ENCODE measurements at regions not wholly inside any gene's neighbourhood (a gene's known extent, or its start where the extent isn't known, plus 50 kb on each side); places are given as distances from the start of the nearest gene placed in this dataset.

DNA sequence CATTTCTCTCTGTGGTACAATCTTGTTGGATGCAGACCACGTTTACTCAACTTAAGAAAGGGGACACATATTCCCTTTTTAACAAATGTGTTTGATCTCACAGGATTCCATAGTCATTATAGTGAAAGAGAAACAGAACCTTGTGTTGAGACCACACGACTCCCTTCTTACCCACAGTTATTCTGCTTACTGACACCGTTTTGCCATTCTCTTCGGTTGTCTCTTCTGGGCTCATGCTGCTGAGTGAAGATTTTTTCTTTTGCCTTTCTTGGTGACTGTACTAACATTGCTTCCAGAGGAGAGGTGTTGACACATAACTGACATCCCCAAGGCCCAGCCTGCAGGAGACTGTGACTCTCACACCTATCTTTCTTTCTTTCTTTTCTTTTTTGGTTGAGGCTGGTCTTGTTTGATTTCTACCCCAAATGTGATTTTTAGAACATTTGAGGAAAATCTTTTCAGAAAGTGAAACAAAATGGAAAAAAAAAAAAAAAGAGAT, 61.2 kb upstream of the OTOGL start:
- Histone ChIP-seq H3K9ac (ENCODE audit: low read length) (no peak overlapping the region), H3K4me3 (replicated peaks in 1 of 2; ENCODE audit: low read depth in 1 of 2, low read length in 2 of 2) (no peak overlapping the region), H3K27me3 (ENCODE audit: insufficient read depth, low read length) (no peaks in the 10 kb centered on the region), H3K9me3 (ENCODE audit: control insufficient read depth in 1 of 2, insufficient read depth in 1 of 2, low read depth in 1 of 2, low read length in 2 of 2) (no peaks in the 10 kb centered on the region), H3K4me1 (ENCODE audit: control insufficient read depth in 1 of 2, insufficient read depth in 2 of 2, low read length in 2 of 2) (peaks cover 0 to 6% of the 10 kb centered on the region in 2 experiments; a peak in 1 of 4 replicates), H3K9me2 (ENCODE audit: insufficient read depth) (no peaks in the 10 kb centered on the region), H3K36me3 (ENCODE audit: control insufficient read depth in 1 of 2, insufficient read depth in 2 of 2, low read length in 2 of 2) (no peaks in the 10 kb centered on the region), H4K20me1 (ENCODE audit: insufficient read depth) (no peaks in the 10 kb centered on the region), H3K4me2 (ENCODE audit: low read length) (no peak overlapping the region), H3K27ac (ENCODE audit: low read depth, low read length) (no peak overlapping the region), H3K79me2 (ENCODE audit: insufficient read depth, low read length) (no peaks in the 10 kb centered on the region), H2AFZ (ENCODE audit: low read depth, low read length, poor library complexity, severe bottlenecking) (peak overlapping the region; percentile 37)
- RAD21 ChIA-PET (ENCODE audit: low non-redundant PET in 1 of 2, low total read pairs in 2 of 2, uncharacterized antibody in 2 of 2, unreplicated experiment in 2 of 2): no interaction called here
- POLR2A ChIA-PET: no interaction called here
- CTCF ChIA-PET: no interaction called here
- BruUV-seq (replicated peaks): no TSS peak
- intact Hi-C loops (cut with micrococcal nuclease): no loop called here
- ATAC-seq: no peak
- no peak for TF ChIP-seq CEBPB (IDR thresholded peaks at IDR 0.05; ENCODE audit: low read depth)
- no peak for TF ChIP-seq YY1 (IDR thresholded peaks at IDR 0.05; ENCODE audit: extremely low read depth, insufficient replicate concordance, low read depth, low read length)
- TF ChIP-seq, protein P1, sequence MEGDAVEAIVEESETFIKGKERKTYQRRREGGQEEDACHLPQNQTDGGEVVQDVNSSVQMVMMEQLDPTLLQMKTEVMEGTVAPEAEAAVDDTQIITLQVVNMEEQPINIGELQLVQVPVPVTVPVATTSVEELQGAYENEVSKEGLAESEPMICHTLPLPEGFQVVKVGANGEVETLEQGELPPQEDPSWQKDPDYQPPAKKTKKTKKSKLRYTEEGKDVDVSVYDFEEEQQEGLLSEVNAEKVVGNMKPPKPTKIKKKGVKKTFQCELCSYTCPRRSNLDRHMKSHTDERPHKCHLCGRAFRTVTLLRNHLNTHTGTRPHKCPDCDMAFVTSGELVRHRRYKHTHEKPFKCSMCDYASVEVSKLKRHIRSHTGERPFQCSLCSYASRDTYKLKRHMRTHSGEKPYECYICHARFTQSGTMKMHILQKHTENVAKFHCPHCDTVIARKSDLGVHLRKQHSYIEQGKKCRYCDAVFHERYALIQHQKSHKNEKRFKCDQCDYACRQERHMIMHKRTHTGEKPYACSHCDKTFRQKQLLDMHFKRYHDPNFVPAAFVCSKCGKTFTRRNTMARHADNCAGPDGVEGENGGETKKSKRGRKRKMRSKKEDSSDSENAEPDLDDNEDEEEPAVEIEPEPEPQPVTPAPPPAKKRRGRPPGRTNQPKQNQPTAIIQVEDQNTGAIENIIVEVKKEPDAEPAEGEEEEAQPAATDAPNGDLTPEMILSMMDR (IDR thresholded peaks at IDR 0.05 in 2 of 3, conservative IDR thresholded peaks at IDR 0.05 in 1 of 3; ENCODE audit: borderline replicate concordance in 1 of 3, insufficient read depth in 1 of 3, low read depth in 2 of 3, low read length in 2 of 3): no peak
- no peak for TF ChIP-seq JUND (IDR thresholded peaks at IDR 0.05)
- TF ChIP-seq, protein P2, sequence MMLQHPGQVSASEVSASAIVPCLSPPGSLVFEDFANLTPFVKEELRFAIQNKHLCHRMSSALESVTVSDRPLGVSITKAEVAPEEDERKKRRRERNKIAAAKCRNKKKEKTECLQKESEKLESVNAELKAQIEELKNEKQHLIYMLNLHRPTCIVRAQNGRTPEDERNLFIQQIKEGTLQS (IDR thresholded peaks at IDR 0.05): no peak
- no peak for TF ChIP-seq EZH2 (IDR thresholded peaks at IDR 0.05)
- no peak for TF ChIP-seq CBX3 (IDR thresholded peaks at IDR 0.05; ENCODE audit: low read depth)
- TF ChIP-seq RAD21 (IDR thresholded peaks at IDR 0.05; ENCODE audit: low read depth): no peak
- no peak for DNase-seq (ENCODE audit: low read depth, low spot score)

DNA sequence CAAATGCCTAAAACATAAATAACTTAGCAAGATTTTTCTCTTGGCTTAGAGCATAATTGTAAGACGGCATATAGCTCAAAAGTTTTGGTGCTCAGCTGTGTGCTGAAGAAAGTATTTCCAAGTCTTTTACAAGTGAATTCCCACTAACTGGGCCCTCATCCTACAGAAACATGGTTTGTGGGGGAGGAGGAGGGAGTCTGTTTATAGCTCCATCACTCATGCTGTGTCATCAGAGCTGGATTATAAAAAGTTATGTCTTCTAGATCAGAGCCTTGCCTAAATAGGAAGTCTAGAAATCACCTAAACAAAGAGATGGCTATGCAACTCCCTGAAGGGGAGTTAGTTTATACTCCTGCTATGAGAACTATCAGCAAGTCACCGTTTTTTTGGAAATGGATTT, 65.9 kb upstream of the OTOGL start:
- Histone ChIP-seq H3K27ac (ENCODE audit: low read depth, low read length) (no peak overlapping the region), H3K27me3 (ENCODE audit: insufficient read depth, low read length) (no peaks in the 10 kb centered on the region), H3K4me2 (ENCODE audit: low read length) (no peak overlapping the region), H2AFZ (ENCODE audit: low read depth, low read length, poor library complexity, severe bottlenecking) (no peak overlapping the region), H3K36me3 (ENCODE audit: control insufficient read depth in 1 of 2, insufficient read depth in 2 of 2, low read length in 2 of 2) (no peaks in the 10 kb centered on the region), H3K79me2 (ENCODE audit: insufficient read depth, low read length) (no peaks in the 10 kb centered on the region), H3K9me2 (ENCODE audit: insufficient read depth) (no peaks in the 10 kb centered on the region), H3K9me3 (ENCODE audit: control insufficient read depth in 1 of 2, insufficient read depth in 1 of 2, low read depth in 1 of 2, low read length in 2 of 2) (no peaks in the 10 kb centered on the region), H3K4me1 (ENCODE audit: control insufficient read depth in 1 of 2, insufficient read depth in 2 of 2, low read length in 2 of 2) (no peaks in the 10 kb centered on the region; a peak in 1 of 4 replicates), H3K9ac (ENCODE audit: low read length) (no peak overlapping the region), H4K20me1 (ENCODE audit: insufficient read depth) (no peaks in the 10 kb centered on the region), H3K4me3 (replicated peaks in 1 of 2; ENCODE audit: low read depth in 1 of 2, low read length in 2 of 2) (no peak overlapping the region)
- ATAC-seq (no peak), DNase-seq (ENCODE audit: low read depth, low spot score) (no peak)
- intact Hi-C loops (cut with micrococcal nuclease): no loop called here
- RAD21 ChIA-PET (ENCODE audit: low non-redundant PET in 1 of 2, low total read pairs in 2 of 2, uncharacterized antibody in 2 of 2, unreplicated experiment in 2 of 2): no interaction called here
- POLR2A ChIA-PET: no interaction called here
- no peak for TF ChIP-seq SRF (IDR thresholded peaks at IDR 0.05; ENCODE audit: low read depth)
- no peak for TF ChIP-seq CBX3 (IDR thresholded peaks at IDR 0.05; ENCODE audit: low read depth)
- TF ChIP-seq, protein P3, sequence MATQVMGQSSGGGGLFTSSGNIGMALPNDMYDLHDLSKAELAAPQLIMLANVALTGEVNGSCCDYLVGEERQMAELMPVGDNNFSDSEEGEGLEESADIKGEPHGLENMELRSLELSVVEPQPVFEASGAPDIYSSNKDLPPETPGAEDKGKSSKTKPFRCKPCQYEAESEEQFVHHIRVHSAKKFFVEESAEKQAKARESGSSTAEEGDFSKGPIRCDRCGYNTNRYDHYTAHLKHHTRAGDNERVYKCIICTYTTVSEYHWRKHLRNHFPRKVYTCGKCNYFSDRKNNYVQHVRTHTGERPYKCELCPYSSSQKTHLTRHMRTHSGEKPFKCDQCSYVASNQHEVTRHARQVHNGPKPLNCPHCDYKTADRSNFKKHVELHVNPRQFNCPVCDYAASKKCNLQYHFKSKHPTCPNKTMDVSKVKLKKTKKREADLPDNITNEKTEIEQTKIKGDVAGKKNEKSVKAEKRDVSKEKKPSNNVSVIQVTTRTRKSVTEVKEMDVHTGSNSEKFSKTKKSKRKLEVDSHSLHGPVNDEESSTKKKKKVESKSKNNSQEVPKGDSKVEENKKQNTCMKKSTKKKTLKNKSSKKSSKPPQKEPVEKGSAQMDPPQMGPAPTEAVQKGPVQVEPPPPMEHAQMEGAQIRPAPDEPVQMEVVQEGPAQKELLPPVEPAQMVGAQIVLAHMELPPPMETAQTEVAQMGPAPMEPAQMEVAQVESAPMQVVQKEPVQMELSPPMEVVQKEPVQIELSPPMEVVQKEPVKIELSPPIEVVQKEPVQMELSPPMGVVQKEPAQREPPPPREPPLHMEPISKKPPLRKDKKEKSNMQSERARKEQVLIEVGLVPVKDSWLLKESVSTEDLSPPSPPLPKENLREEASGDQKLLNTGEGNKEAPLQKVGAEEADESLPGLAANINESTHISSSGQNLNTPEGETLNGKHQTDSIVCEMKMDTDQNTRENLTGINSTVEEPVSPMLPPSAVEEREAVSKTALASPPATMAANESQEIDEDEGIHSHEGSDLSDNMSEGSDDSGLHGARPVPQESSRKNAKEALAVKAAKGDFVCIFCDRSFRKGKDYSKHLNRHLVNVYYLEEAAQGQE (IDR thresholded peaks at IDR 0.05; ENCODE audit: low read depth): no peak
- no TSS peak for BruUV-seq (replicated peaks)
- CTCF ChIA-PET: no interaction called here
